ENCODE measurements at regions not wholly inside any gene's neighbourhood (a gene's known extent, or its start where the extent isn't known, plus 50 kb on each side); places are given as distances from the start of the nearest gene placed in this dataset.
"Not testable (repeated sequence)": the region's sequence is repeated elsewhere in the genome, so short reads cannot be mapped to it uniquely, and the experiment has no call there.

DNA sequence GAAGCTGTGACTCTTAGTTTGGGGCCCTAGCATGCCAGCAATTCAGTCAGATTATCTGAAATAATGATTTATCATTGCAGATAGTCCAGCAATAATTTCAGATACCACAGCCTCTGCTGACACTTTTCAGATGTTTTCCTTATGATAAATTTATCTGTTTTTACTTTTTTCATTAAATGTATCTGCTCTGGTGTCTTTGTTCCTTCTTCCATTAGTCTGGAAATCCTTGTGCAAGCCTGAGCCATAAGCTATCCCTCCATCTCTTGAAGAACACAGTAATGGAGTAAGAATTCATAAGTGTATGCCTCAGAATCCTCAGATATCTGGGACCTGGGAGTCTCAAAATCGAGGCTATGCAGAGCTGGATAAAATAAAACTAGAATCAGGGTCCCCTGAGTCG lies 146.4 kb upstream of the KRR1 start (continued):
- TF ChIP-seq MAFF (IDR thresholded peaks at IDR 0.05; ENCODE audit: low read depth, low read length) (no peak), ZKSCAN1 (IDR thresholded peaks at IDR 0.05; ENCODE audit: low read length) (no peak), REXO4 (CRISPR knock-in tag; IDR thresholded peaks at IDR 0.05; ENCODE audit: borderline replicate concordance) (no peak), ZNF263 (CRISPR knock-in tag; IDR thresholded peaks at IDR 0.05) (no peak), PPARG (CRISPR knock-in tag; conservative IDR thresholded peaks at IDR 0.05) (no peak)
- TF ChIP-seq, protein P1, sequence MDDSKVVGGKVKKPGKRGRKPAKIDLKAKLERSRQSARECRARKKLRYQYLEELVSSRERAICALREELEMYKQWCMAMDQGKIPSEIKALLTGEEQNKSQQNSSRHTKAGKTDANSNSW (CRISPR knock-in tag; IDR thresholded peaks at IDR 0.05; ENCODE audit: borderline replicate concordance) = no peak

- in situ Hi-C loops (cut with HindIII; ENCODE audit: extremely low pct_ligation_motif_present, low pct_unique_long_range_greater_than_20kb); CTCF ChIA-PET (ENCODE audit: low intra/inter-chr PET ratio, low total read pairs); H3K79me2 ChIP-seq (ENCODE audit: insufficient read depth, low read length); H4K20me1 ChIP-seq (ENCODE audit: insufficient read depth, low read length); H2AFZ ChIP-seq (ENCODE audit: low read length); FAIRE-seq; H3K9ac ChIP-seq (ENCODE audit: insufficient read depth, low read depth, low read length); H3K27ac ChIP-seq (ENCODE audit: extremely low read length, insufficient read depth, low read length); ATAC-seq; H3K4me3 ChIP-seq (replicated peaks in 1 of 3; ENCODE audit: insufficient read depth in 1 of 3, low read depth in 2 of 3, low read length in 3 of 3); BruUV-seq (replicated peaks); H3K36me3 ChIP-seq (replicated peaks in 1 of 2; ENCODE audit: control insufficient read depth in 1 of 2, insufficient read depth in 2 of 2, low read length in 2 of 2); H3K9me3 ChIP-seq (ENCODE audit: low read length); H3K4me2 ChIP-seq (ENCODE audit: low read depth, low read length); intact Hi-C loops (cut with micrococcal nuclease; ENCODE audit: unreplicated experiment); H3K27me3 ChIP-seq (ENCODE audit: control insufficient read depth in 1 of 2, insufficient read depth in 2 of 2, low read length in 2 of 2); H3K4me1 ChIP-seq (ENCODE audit: insufficient read depth, low read length); POLR2A ChIA-PET; DNase-seq (ENCODE audit: low spot score): not testable (repeated sequence)
- WGBS (ENCODE audit: low lambda C conversion rate) = 95% methylated on average over 6 of the region's 6 CpGs
Measured at GRCh38 chr12:75657354-75657753, 145.9 kb upstream of the KRR1 start.

- ATAC-seq (no peak), DNase-seq (ENCODE audit: low spot score) (peak; percentile 12), FAIRE-seq (no peak)
- Histone ChIP-seq H3K27me3 (ENCODE audit: control insufficient read depth in 1 of 2, insufficient read depth in 2 of 2, low read length in 2 of 2) (no peaks in the 10 kb centered on the region), H3K9me3 (ENCODE audit: low read length) (no peaks in the 10 kb centered on the region), H3K4me3 (replicated peaks in 1 of 3; ENCODE audit: insufficient read depth in 1 of 3, low read depth in 2 of 3, low read length in 3 of 3) (no peak overlapping the region), H4K20me1 (ENCODE audit: insufficient read depth, low read length) (no peaks in the 10 kb centered on the region), H2AFZ (ENCODE audit: low read length) (no peak overlapping the region), H3K27ac (ENCODE audit: extremely low read length, insufficient read depth, low read length) (no peak overlapping the region), H3K4me1 (ENCODE audit: insufficient read depth, low read length) (peaks cover under 1% of the 10 kb centered on the region), H3K36me3 (replicated peaks in 1 of 2; ENCODE audit: control insufficient read depth in 1 of 2, insufficient read depth in 2 of 2, low read length in 2 of 2) (no peaks in the 10 kb centered on the region), H3K4me2 (ENCODE audit: low read depth, low read length) (no peak overlapping the region), H3K79me2 (ENCODE audit: insufficient read depth, low read length) (no peaks in the 10 kb centered on the region), H3K9ac (ENCODE audit: insufficient read depth, low read depth, low read length) (no peak overlapping the region)
- ChIA-PET CTCF (ENCODE audit: low intra/inter-chr PET ratio, low total read pairs) (no interaction called here), POLR2A (no interaction called here)
- 41% methylated on average over 1 of the region's 1 CpG for WGBS (ENCODE audit: low lambda C conversion rate)
- in situ Hi-C loops (cut with HindIII; ENCODE audit: extremely low pct_ligation_motif_present, low pct_unique_long_range_greater_than_20kb) = no loop called here
- BruUV-seq (replicated peaks) = no TSS peak
- TF ChIP-seq PAF1 (CRISPR knock-in tag; IDR thresholded peaks at IDR 0.05) (no peak), ZNF256 (CRISPR knock-in tag; conservative IDR thresholded peaks at IDR 0.05) (no peak), ZNF580 (CRISPR knock-in tag; IDR thresholded peaks at IDR 0.05; ENCODE audit: borderline replicate concordance, low read depth) (no peak), FOSL2 (CRISPR knock-in tag; IDR thresholded peaks at IDR 0.05) (peak; percentile 22; the same call in 1 of the 2 replicates), MIER2 (CRISPR knock-in tag; IDR thresholded peaks at IDR 0.05) (no peak), GZF1 (CRISPR knock-in tag; IDR thresholded peaks at IDR 0.05) (no peak), POGK (CRISPR knock-in tag; conservative IDR thresholded peaks at IDR 0.05) (no peak), HOXD1 (CRISPR knock-in tag; IDR thresholded peaks at IDR 0.05) (no peak)
- TF ChIP-seq, protein P2, sequence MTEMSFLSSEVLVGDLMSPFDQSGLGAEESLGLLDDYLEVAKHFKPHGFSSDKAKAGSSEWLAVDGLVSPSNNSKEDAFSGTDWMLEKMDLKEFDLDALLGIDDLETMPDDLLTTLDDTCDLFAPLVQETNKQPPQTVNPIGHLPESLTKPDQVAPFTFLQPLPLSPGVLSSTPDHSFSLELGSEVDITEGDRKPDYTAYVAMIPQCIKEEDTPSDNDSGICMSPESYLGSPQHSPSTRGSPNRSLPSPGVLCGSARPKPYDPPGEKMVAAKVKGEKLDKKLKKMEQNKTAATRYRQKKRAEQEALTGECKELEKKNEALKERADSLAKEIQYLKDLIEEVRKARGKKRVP (CRISPR knock-in tag; IDR thresholded peaks at IDR 0.05) = peak in 1 of 2 experiments; percentile 71; a peak in 2 of 4 replicates
- intact Hi-C loops (cut with micrococcal nuclease; ENCODE audit: unreplicated experiment) = no loop called here
Measured at GRCh38 chr12:75656648-75657047, 145.2 kb upstream of the KRR1 start.
